ENCODE measurements at regions not wholly inside any gene's neighbourhood (a gene's known extent, or its start where the extent isn't known, plus 50 kb on each side); places are given as distances from the start of the nearest gene placed in this dataset.

GRCh38 chr6:77548190-77548589 is 84.9 kb upstream of the HTR1B start:
- no peak for TF ChIP-seq CTCF (conservative IDR thresholded peaks at IDR 0.05; ENCODE audit: low read depth, low read length)
- no peak for TF ChIP-seq EZH2phosphoT487 (IDR thresholded peaks at IDR 0.05; ENCODE audit: borderline replicate concordance, low read length)

Measured in PC-3 (cell line).